Type B pancreatic cell (in vitro differentiated cells): ENCODE measurements at regions not wholly inside any gene's neighbourhood (a gene's known extent, or its start where the extent isn't known, plus 50 kb on each side); places are given as distances from the start of the nearest gene placed in this dataset.
"Not testable (repeated sequence)": the region's sequence is repeated elsewhere in the genome, so short reads cannot be mapped to it uniquely, and the experiment has no call there.

Experiments used
- DNase-seq: peaks from one replicate; pipeline ENCODE4 v3.0.0; 2021; ENCODE audit warnings: mixed read lengths; ENCODE audit not compliant: unreplicated experiment; ENCODE audit errors: extremely low spot score
- H3K27ac Mint-ChIP-seq: 2 replicates; pipeline ENCODE4 v1.8.0; 2021; ENCODE audit warnings: mild to moderate bottlenecking, mixed read lengths
- H3K27me3 Mint-ChIP-seq: 2 replicates; pipeline ENCODE4 v1.8.0; 2021; ENCODE audit warnings: mixed read lengths
- H3K36me3 Mint-ChIP-seq: 2 replicates; pipeline ENCODE4 v1.8.0; 2021; ENCODE audit warnings: mixed read lengths
- H3K4me1 Mint-ChIP-seq: one replicate; pipeline ENCODE4 v1.8.0; 2021; ENCODE audit warnings: mixed read lengths; ENCODE audit not compliant: unreplicated experiment
- H3K4me3 Mint-ChIP-seq: 2 replicates; pipeline ENCODE4 v1.8.0; 2021; ENCODE audit warnings: mild to moderate bottlenecking, mixed read lengths
- H3K9me3 Mint-ChIP-seq: 2 replicates; pipeline ENCODE4 v1.8.0; 2021; ENCODE audit warnings: mixed read lengths
- CTCF ChIP-seq: fragments of 200-600 bp; sonication (generic); conservative IDR thresholded peaks from 2 replicates; pipeline ENCODE4 v1.5.0; 2021; ENCODE audit warnings: antibody characterized with exemption, mild to moderate bottlenecking

- Mint-ChIP-seq H3K27me3 (no peaks in the 10 kb centered on the region), H3K36me3 (no peaks in the 10 kb centered on the region), H3K4me1 (no peaks in the 10 kb centered on the region), H3K27ac (no peak overlapping the region), H3K9me3 (peaks cover 5% of the 10 kb centered on the region), H3K4me3 (no peak overlapping the region)
- TF ChIP-seq CTCF, result no peak
- no peak for DNase-seq
Measured at GRCh38 chrX:26915064-26915463, 548.1 kb downstream of the PPP4R3C start.

GRCh38 chrX:26914232-26914631 is 548.9 kb downstream of the PPP4R3C start:
- H3K9me3 Mint-ChIP-seq, result peaks cover 5% of the 10 kb centered on the region
- no peak overlapping the region for H3K4me3 Mint-ChIP-seq
- no peaks in the 10 kb centered on the region for H3K36me3 Mint-ChIP-seq
- H3K27me3 Mint-ChIP-seq, result no peaks in the 10 kb centered on the region
- H3K4me1 Mint-ChIP-seq, result no peaks in the 10 kb centered on the region
- no peak for DNase-seq
- H3K27ac Mint-ChIP-seq, result no peak overlapping the region
- no peak for TF ChIP-seq CTCF

GRCh38 chrX:26911785-26912184 is 551.4 kb downstream of the PPP4R3C start:
- not testable (repeated sequence) for H3K36me3 Mint-ChIP-seq, H3K27ac Mint-ChIP-seq, DNase-seq

GRCh38 chrX:26909728-26910127 is 553.4 kb downstream of the PPP4R3C start:
- no peak for TF ChIP-seq CTCF
- Mint-ChIP-seq H3K27ac (no peak overlapping the region), H3K27me3 (no peaks in the 10 kb centered on the region)

More at GRCh38 chrX:26911785-26912184, 551.4 kb downstream of the PPP4R3C start:
- not testable (repeated sequence) for H3K4me1 Mint-ChIP-seq, H3K4me3 Mint-ChIP-seq, H3K9me3 Mint-ChIP-seq, H3K27me3 Mint-ChIP-seq

GRCh38 chrX:26908218-26908617 is 554.9 kb downstream of the PPP4R3C start:
- no peak overlapping the region for H3K27ac Mint-ChIP-seq
- H3K27me3 Mint-ChIP-seq, result no peaks in the 10 kb centered on the region
- TF ChIP-seq CTCF, result peak; percentile 57
- no peak for DNase-seq
- no peak overlapping the region for H3K4me3 Mint-ChIP-seq
- H3K36me3 Mint-ChIP-seq, result no peaks in the 10 kb centered on the region
- no peaks in the 10 kb centered on the region for H3K9me3 Mint-ChIP-seq
- no peaks in the 10 kb centered on the region for H3K4me1 Mint-ChIP-seq

More at GRCh38 chrX:26909728-26910127, 553.4 kb downstream of the PPP4R3C start:
- Mint-ChIP-seq H3K4me1 (no peaks in the 10 kb centered on the region), H3K36me3 (no peaks in the 10 kb centered on the region), H3K4me3 (no peak overlapping the region), H3K9me3 (no peaks in the 10 kb centered on the region)
- no peak for DNase-seq

- H3K27ac Mint-ChIP-seq, result no peak overlapping the region
- peaks cover 4% of the 10 kb centered on the region for H3K9me3 Mint-ChIP-seq
- no peaks in the 10 kb centered on the region for H3K36me3 Mint-ChIP-seq
- H3K4me3 Mint-ChIP-seq, result no peak overlapping the region
- DNase-seq, result no peak
- TF ChIP-seq CTCF, result no peak
- no peaks in the 10 kb centered on the region for H3K27me3 Mint-ChIP-seq
- no peaks in the 10 kb centered on the region for H3K4me1 Mint-ChIP-seq
Measured at GRCh38 chrX:26889574-26889973, 573.6 kb downstream of the PPP4R3C start.
